ENCODE measurements at regions not wholly inside any gene's neighbourhood (a gene's known extent, or its start where the extent isn't known, plus 50 kb on each side); places are given as distances from the start of the nearest gene placed in this dataset.

- H3K9me3 ChIP-seq, result no peaks in the 10 kb centered on the region
- H3K27ac ChIP-seq, result peak overlapping the region; percentile 1 to 57
- no peak overlapping the region for H3K4me3 ChIP-seq
- no peaks in the 10 kb centered on the region for H3K27me3 ChIP-seq (replicated peaks; ENCODE audit: insufficient read depth)
- no peak for DNase-seq (ENCODE audit: low spot score)
- 60% methylated on average over 3 of the region's 3 CpGs for WGBS
- H3K4me1 ChIP-seq (replicated peaks), result no peaks in the 10 kb centered on the region
- TF ChIP-seq POLR2A (IDR thresholded peaks at IDR 0.05) (no peak), CTCF (IDR thresholded peaks at IDR 0.05) (no peak), POLR2AphosphoS5 (IDR thresholded peaks at IDR 0.05) (no peak)
- intact Hi-C loops (cut with DNase I), result loop anchor here (10.0 kb wide), 2 partner anchors 899 to 999 kb away; no protein-coding TSS in a partner anchor
- H3K36me3 ChIP-seq, result no peaks in the 10 kb centered on the region
These were observed 1034.1 kb downstream of the MCTP2 start for GRCh38 chr15:95265419-95265997.

- no peak for DNase-seq (ENCODE audit: low spot score)
- intact Hi-C loops (cut with DNase I), result loop anchor here (2.0 to 10.0 kb wide), 3 partner anchors 898 to 1060 kb away; no protein-coding TSS in a partner anchor
- 14% methylated on average over 7 of the region's 7 CpGs for WGBS
- peak overlapping the region; percentile 51 to 57 for H3K27ac ChIP-seq
- TF ChIP-seq CTCF (IDR thresholded peaks at IDR 0.05) (no peak), POLR2AphosphoS5 (IDR thresholded peaks at IDR 0.05) (no peak), POLR2A (IDR thresholded peaks at IDR 0.05) (no peak)
- H3K9me3 ChIP-seq, result no peaks in the 10 kb centered on the region
- H3K4me1 ChIP-seq (replicated peaks), result no peaks in the 10 kb centered on the region
- no peaks in the 10 kb centered on the region for H3K27me3 ChIP-seq (replicated peaks; ENCODE audit: insufficient read depth)
- no peaks in the 10 kb centered on the region for H3K36me3 ChIP-seq
- no peak overlapping the region for H3K4me3 ChIP-seq
These were observed 1035.2 kb downstream of the MCTP2 start for GRCh38 chr15:95266451-95267061.

GRCh38 chr15:95267481-95267880 is 1036.1 kb downstream of the MCTP2 start:
- H3K27ac ChIP-seq, result peak overlapping the region; percentile 51 to 57
- TF ChIP-seq CTCF (IDR thresholded peaks at IDR 0.05) (no peak), POLR2AphosphoS5 (IDR thresholded peaks at IDR 0.05) (no peak), POLR2A (IDR thresholded peaks at IDR 0.05) (no peak)
- no peaks in the 10 kb centered on the region for H3K36me3 ChIP-seq
- H3K4me1 ChIP-seq (replicated peaks), result no peaks in the 10 kb centered on the region
- no peak for DNase-seq (ENCODE audit: low spot score)
- no peak overlapping the region for H3K4me3 ChIP-seq
- WGBS, result 88% methylated on average over 3 of the region's 3 CpGs
- intact Hi-C loops (cut with DNase I), result loop anchor here (2.0 to 10.0 kb wide), 3 partner anchors 897 to 1059 kb away; no protein-coding TSS in a partner anchor
- H3K9me3 ChIP-seq, result no peaks in the 10 kb centered on the region
- no peaks in the 10 kb centered on the region for H3K27me3 ChIP-seq (replicated peaks; ENCODE audit: insufficient read depth)

- intact Hi-C loops (cut with DNase I), result loop anchor here (10.0 kb wide), 2 partner anchors 895 to 995 kb away; no protein-coding TSS in a partner anchor
These were observed 1038.2 kb downstream of the MCTP2 start for GRCh38 chr15:95269242-95270183.

More at GRCh38 chr15:95269242-95270183, 1038.2 kb downstream of the MCTP2 start:
- no peaks in the 10 kb centered on the region for H3K36me3 ChIP-seq
- H3K9me3 ChIP-seq, result no peaks in the 10 kb centered on the region
- no peak for TF ChIP-seq POLR2A (IDR thresholded peaks at IDR 0.05)
- TF ChIP-seq CTCF (IDR thresholded peaks at IDR 0.05), result no peak
- no peak for TF ChIP-seq POLR2AphosphoS5 (IDR thresholded peaks at IDR 0.05)
- WGBS, result 36% methylated on average over 10 of the region's 10 CpGs
- no peaks in the 10 kb centered on the region for H3K4me1 ChIP-seq (replicated peaks)
- peak overlapping the region; percentile 23 to 24 for H3K27ac ChIP-seq
- no peak for DNase-seq (ENCODE audit: low spot score)
- no peaks in the 10 kb centered on the region for H3K27me3 ChIP-seq (replicated peaks; ENCODE audit: insufficient read depth)
- H3K4me3 ChIP-seq, result no peak overlapping the region
